HCT116 (cell line): ENCODE measurements at regions not wholly inside any gene's neighbourhood (a gene's known extent, or its start where the extent isn't known, plus 50 kb on each side); places are given as distances from the start of the nearest gene placed in this dataset.

Experiments used
- ATAC-seq: fragments of 200-7000 bp; cut with Tn5 transposase; 2 replicates; pipeline ENCODE4 v1.9.1; 2020; ENCODE audit warnings: mild to moderate bottlenecking, moderate library complexity
- BruUV-seq: library from RNA; stranded (reverse); fragments of 400-500 nt; replicated peaks from 2 replicates; lab custom pipeline; 2021; lab: Mats Ljungman, UMichigan
- CTCF ChIA-PET: fragments of 300-600 bp; sonication (Branson Sonifier 250); formaldehyde crosslinking; loops from one replicate; lab custom pipeline; 2021; ENCODE audit warnings: antibody characterized with exemption; lab: Charles Lee
- POLR2A ChIA-PET: fragments of 300-600, 350-600 bp; sonication (Branson Sonifier 250); formaldehyde crosslinking; loops from one replicate; lab custom pipeline; 2021; ENCODE audit warnings: antibody characterized with exemption; lab: Charles Lee
- RAD21 ChIA-PET, 2 experiments: fragments of 300-600 bp; sonication (Branson Sonifier 250); formaldehyde crosslinking; loops; one replicate each; lab custom pipeline; 2023; ENCODE audit warnings: low total read pairs in 2 of 2; ENCODE audit not compliant: uncharacterized antibody in 2 of 2, unreplicated experiment in 2 of 2, low non-redundant PET in 1 of 2; lab: Charles Lee
- DNase-seq: peaks from one replicate; pipeline ENCODE4 v3.0.0-alpha.2; 2010; ENCODE audit warnings: low read depth, low spot score
- H2AFZ ChIP-seq: fragments of 200-600 bp; shearing (Covaris generic), sonication (generic); 2 replicates; pipeline ENCODE4 v1.6.1; 2017; ENCODE audit warnings: low read depth, mixed run types, mixed read lengths, antibody characterized with exemption, low read length; ENCODE audit not compliant: poor library complexity, severe bottlenecking
- H3K27ac ChIP-seq: 2 replicates; pipeline ENCODE4 v1.5.1; 2012; ENCODE audit warnings: low read depth, low read length
- H3K27me3 ChIP-seq: fragments of 200-600 bp; sonication (generic); 2 replicates; pipeline ENCODE4 v1.6.1; 2016; ENCODE audit warnings: mixed run types, low read length, mixed read lengths; ENCODE audit not compliant: insufficient read depth
- H3K36me3 ChIP-seq, 2 experiments: fragments of 200-500 bp in 1 of 2; fragments of 200-600 bp in 1 of 2; sonication (Bioruptor generic) in 1 of 2; sonication (generic) in 1 of 2; 2 replicates each; pipeline versions ENCODE4 v1.5.1 to v1.6.1; 2014 to 2016; ENCODE audit warnings: low read length in 2 of 2, inconsistent platforms in 1 of 2, mixed read lengths in 1 of 2, mixed run types in 1 of 2; ENCODE audit not compliant: insufficient read depth in 2 of 2, control insufficient read depth in 1 of 2
- H3K4me1 ChIP-seq, 2 experiments: fragments of 200-600 bp in 1 of 2; sonication (generic) in 1 of 2; 2 replicates each; pipeline versions ENCODE4 v1.5.1 to v1.6.1; 2012 to 2017; ENCODE audit warnings: low read length in 2 of 2, inconsistent platforms in 1 of 2, mild to moderate bottlenecking in 1 of 2, mixed read lengths in 1 of 2, mixed run types in 1 of 2, moderate library complexity in 1 of 2; ENCODE audit not compliant: insufficient read depth in 2 of 2, control insufficient read depth in 1 of 2
- H3K4me2 ChIP-seq: fragments of 200-600 bp; sonication (generic); 2 replicates; pipeline ENCODE4 v1.6.1; 2017; ENCODE audit warnings: mixed run types, low read length, mixed read lengths
- H3K4me3 ChIP-seq, 2 experiments: fragments of 200-600 bp in 1 of 2; sonication (generic) in 1 of 2; replicated peaks in 1 of 2; 2 replicates each; pipeline ENCODE4 v1.5.1; 2011 to 2016; ENCODE audit warnings: low read length in 2 of 2, control low read depth in 1 of 2, low read depth in 1 of 2, mild to moderate bottlenecking in 1 of 2, mixed read lengths in 1 of 2, mixed run types in 1 of 2
- H3K79me2 ChIP-seq: fragments of 200-600 bp; sonication (generic); 2 replicates; pipeline ENCODE4 v1.6.1; 2017; ENCODE audit warnings: mild to moderate bottlenecking, mixed run types, low read length, moderate library complexity, mixed read lengths; ENCODE audit not compliant: insufficient read depth
- H3K9ac ChIP-seq: fragments of 200-600 bp; sonication (generic); 2 replicates; pipeline ENCODE4 v1.6.1; 2016; ENCODE audit warnings: low read length, mixed read lengths
- H3K9me2 ChIP-seq: fragments of 200-600 bp; sonication (generic), shearing (Covaris generic); 2 replicates; pipeline ENCODE4 v1.6.1; 2017; ENCODE audit warnings: mixed run types, mild to moderate bottlenecking, moderate library complexity; ENCODE audit not compliant: insufficient read depth
- H3K9me3 ChIP-seq, 2 experiments: fragments of 200-500 bp in 1 of 2; fragments of 200-600 bp in 1 of 2; sonication (Bioruptor generic) in 1 of 2; sonication (generic) in 1 of 2; 2 replicates each; pipeline ENCODE4 v1.6.1; 2014 to 2017; ENCODE audit warnings: low read length in 2 of 2, mixed read lengths in 2 of 2, inconsistent platforms in 1 of 2, low read depth in 1 of 2, mild to moderate bottlenecking in 1 of 2, mixed run types in 1 of 2, moderate library complexity in 1 of 2; ENCODE audit not compliant: control insufficient read depth in 1 of 2, insufficient read depth in 1 of 2
- H4K20me1 ChIP-seq: fragments of 200-600 bp; sonication (generic), shearing (Covaris generic); 2 replicates; pipeline ENCODE4 v1.6.1; 2017; ENCODE audit warnings: mixed run types, mild to moderate bottlenecking, moderate library complexity; ENCODE audit not compliant: insufficient read depth
- ATF3 ChIP-seq: IDR thresholded peaks from 2 replicates; pipeline ENCODE4 v1.6.1; 2012
- CBX3 ChIP-seq: IDR thresholded peaks from 2 replicates; pipeline ENCODE4 v1.6.1; 2012; ENCODE audit warnings: low read depth
- CEBPB ChIP-seq: IDR thresholded peaks from 2 replicates; pipeline ENCODE4 v1.6.1; 2012; ENCODE audit warnings: low read depth
- ELF1 ChIP-seq: IDR thresholded peaks from 2 replicates; pipeline ENCODE4 v1.6.1; 2012; ENCODE audit warnings: low read depth, borderline replicate concordance
- EZH2 ChIP-seq: fragments of 200-600 bp; sonication (generic); IDR thresholded peaks from 2 replicates; pipeline ENCODE4 v1.6.1; 2017; ENCODE audit warnings: antibody characterized with exemption, mixed run types
- EZH2phosphoT487 ChIP-seq: fragments of 200-600 bp; IDR thresholded peaks from 2 replicates; pipeline ENCODE4 v1.6.1; 2018; ENCODE audit warnings: antibody characterized with exemption, borderline replicate concordance
- MAX ChIP-seq: IDR thresholded peaks from 2 replicates; pipeline ENCODE4 v1.6.1; 2012
- POLR2A ChIP-seq: IDR thresholded peaks from 2 replicates; pipeline ENCODE4 v1.7.0; 2011; ENCODE audit warnings: borderline replicate concordance; ENCODE audit not compliant: insufficient read depth, insufficient read length; ENCODE audit errors: extremely low read depth
- POLR2AphosphoS5 ChIP-seq: IDR thresholded peaks from 2 replicates; pipeline ENCODE4 v1.6.1; 2011; ENCODE audit warnings: mild to moderate bottlenecking, low read depth, low read length, moderate library complexity
- RAD21 ChIP-seq: IDR thresholded peaks from 2 replicates; pipeline ENCODE4 v1.6.1; 2012; ENCODE audit warnings: low read depth, mild to moderate bottlenecking
- SIN3A ChIP-seq: IDR thresholded peaks from 2 replicates; pipeline ENCODE4 v1.6.1; 2012; ENCODE audit warnings: low read depth
- SP1 ChIP-seq: IDR thresholded peaks from 2 replicates; pipeline ENCODE4 v1.6.1; 2012; ENCODE audit warnings: low read depth
- SRF ChIP-seq: IDR thresholded peaks from 2 replicates; pipeline ENCODE4 v1.6.1; 2012; ENCODE audit warnings: low read depth
- YY1 ChIP-seq: IDR thresholded peaks from 2 replicates; pipeline ENCODE4 v1.6.1; 2011; ENCODE audit warnings: low read length, low read depth, moderate library complexity, mild to moderate bottlenecking; ENCODE audit not compliant: insufficient replicate concordance; ENCODE audit errors: extremely low read depth
- ZFX ChIP-seq: fragments of 450-650 bp; IDR thresholded peaks from 2 replicates; pipeline ENCODE4 v1.6.1; 2017
- ZNF274 ChIP-seq: fragments of 200-500 bp; sonication (Bioruptor generic); IDR thresholded peaks from 2 replicates; pipeline ENCODE4 v1.6.1; 2014; ENCODE audit warnings: mild to moderate bottlenecking, low read depth, low read length, inconsistent platforms
- intact Hi-C: fragments of 100-400 bp; cut with micrococcal nuclease; formaldehyde crosslinking; loops from 2 replicates; pipeline ENCODE4 v1.10.0; 2022
- TF ChIP-seq, protein P1 (sequence below): IDR thresholded peaks from 2 replicates; pipeline ENCODE4 v1.6.1; 2012; ENCODE audit warnings: low read depth
- TF ChIP-seq, protein P2 (sequence below), 3 experiments: fragments of 200-600 bp in 1 of 3; sonication (generic) in 1 of 3; IDR thresholded peaks in 2 of 3; conservative IDR thresholded peaks in 1 of 3; 2 replicates each; pipeline ENCODE4 v1.5.1; 2012 to 2017; ENCODE audit warnings: low read depth in 2 of 3, low read length in 2 of 3, antibody characterized with exemption in 1 of 3, borderline replicate concordance in 1 of 3, control low read depth in 1 of 3, mild to moderate bottlenecking in 1 of 3, mixed read lengths in 1 of 3, mixed run types in 1 of 3, moderate library complexity in 1 of 3; ENCODE audit not compliant: insufficient read depth in 1 of 3

DNA sequence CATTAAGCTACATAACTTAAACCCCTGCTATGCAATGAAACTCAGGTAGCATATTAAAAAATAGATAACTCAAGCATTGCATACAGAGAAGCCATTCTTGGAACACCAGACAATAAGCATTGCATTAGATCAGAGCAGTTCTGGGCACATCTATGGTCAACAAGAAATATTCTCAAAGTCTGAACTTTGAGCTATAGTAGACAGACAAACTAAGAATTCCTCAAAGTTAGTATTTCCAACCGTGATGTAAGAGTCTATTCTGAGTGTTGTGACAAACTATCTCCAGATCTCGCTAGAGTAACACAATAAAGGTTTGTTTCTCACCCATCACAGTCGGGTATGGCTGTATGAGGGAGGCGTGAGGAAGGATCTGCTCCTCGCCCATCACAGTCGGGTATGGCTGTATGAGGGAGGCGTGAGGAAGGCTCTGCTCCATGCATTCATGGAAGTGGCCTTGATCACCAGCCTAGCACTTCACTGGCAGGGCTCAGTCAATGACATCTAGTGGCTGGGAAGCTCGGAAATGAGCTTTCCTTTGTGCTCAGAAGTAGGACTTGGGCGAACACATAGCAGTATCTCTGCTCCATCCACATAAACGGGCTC lies 61.6 kb upstream of the ANKRD1 start:
- no peak overlapping the region for H3K27ac ChIP-seq
- no peak for DNase-seq
- CTCF ChIA-PET, result no interaction called here
- H2AFZ ChIP-seq, result no peak overlapping the region
- RAD21 ChIA-PET, result no interaction called here
- POLR2A ChIA-PET, result no interaction called here
- no peak overlapping the region for H3K4me2 ChIP-seq
- H3K36me3 ChIP-seq, result no peaks in the 10 kb centered on the region
- H3K4me1 ChIP-seq, result no peaks in the 10 kb centered on the region
- no peak for ATAC-seq
- H3K4me3 ChIP-seq, result no peak overlapping the region
- no peaks in the 10 kb centered on the region for H4K20me1 ChIP-seq
- no peak for TF ChIP-seq ZNF274
- TF ChIP-seq, protein P1, sequence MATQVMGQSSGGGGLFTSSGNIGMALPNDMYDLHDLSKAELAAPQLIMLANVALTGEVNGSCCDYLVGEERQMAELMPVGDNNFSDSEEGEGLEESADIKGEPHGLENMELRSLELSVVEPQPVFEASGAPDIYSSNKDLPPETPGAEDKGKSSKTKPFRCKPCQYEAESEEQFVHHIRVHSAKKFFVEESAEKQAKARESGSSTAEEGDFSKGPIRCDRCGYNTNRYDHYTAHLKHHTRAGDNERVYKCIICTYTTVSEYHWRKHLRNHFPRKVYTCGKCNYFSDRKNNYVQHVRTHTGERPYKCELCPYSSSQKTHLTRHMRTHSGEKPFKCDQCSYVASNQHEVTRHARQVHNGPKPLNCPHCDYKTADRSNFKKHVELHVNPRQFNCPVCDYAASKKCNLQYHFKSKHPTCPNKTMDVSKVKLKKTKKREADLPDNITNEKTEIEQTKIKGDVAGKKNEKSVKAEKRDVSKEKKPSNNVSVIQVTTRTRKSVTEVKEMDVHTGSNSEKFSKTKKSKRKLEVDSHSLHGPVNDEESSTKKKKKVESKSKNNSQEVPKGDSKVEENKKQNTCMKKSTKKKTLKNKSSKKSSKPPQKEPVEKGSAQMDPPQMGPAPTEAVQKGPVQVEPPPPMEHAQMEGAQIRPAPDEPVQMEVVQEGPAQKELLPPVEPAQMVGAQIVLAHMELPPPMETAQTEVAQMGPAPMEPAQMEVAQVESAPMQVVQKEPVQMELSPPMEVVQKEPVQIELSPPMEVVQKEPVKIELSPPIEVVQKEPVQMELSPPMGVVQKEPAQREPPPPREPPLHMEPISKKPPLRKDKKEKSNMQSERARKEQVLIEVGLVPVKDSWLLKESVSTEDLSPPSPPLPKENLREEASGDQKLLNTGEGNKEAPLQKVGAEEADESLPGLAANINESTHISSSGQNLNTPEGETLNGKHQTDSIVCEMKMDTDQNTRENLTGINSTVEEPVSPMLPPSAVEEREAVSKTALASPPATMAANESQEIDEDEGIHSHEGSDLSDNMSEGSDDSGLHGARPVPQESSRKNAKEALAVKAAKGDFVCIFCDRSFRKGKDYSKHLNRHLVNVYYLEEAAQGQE, result no peak
- no peak for TF ChIP-seq MAX
- no peak for TF ChIP-seq EZH2phosphoT487
- TF ChIP-seq POLR2A, result no peak
- TF ChIP-seq EZH2, result no peak
- no peak for TF ChIP-seq CBX3
- no peak for TF ChIP-seq SRF
- no peak for TF ChIP-seq ELF1
- no peak for TF ChIP-seq SIN3A
- TF ChIP-seq ATF3, result no peak
- no peak for TF ChIP-seq POLR2AphosphoS5
- TF ChIP-seq ZFX, result no peak
- TF ChIP-seq, protein P2, sequence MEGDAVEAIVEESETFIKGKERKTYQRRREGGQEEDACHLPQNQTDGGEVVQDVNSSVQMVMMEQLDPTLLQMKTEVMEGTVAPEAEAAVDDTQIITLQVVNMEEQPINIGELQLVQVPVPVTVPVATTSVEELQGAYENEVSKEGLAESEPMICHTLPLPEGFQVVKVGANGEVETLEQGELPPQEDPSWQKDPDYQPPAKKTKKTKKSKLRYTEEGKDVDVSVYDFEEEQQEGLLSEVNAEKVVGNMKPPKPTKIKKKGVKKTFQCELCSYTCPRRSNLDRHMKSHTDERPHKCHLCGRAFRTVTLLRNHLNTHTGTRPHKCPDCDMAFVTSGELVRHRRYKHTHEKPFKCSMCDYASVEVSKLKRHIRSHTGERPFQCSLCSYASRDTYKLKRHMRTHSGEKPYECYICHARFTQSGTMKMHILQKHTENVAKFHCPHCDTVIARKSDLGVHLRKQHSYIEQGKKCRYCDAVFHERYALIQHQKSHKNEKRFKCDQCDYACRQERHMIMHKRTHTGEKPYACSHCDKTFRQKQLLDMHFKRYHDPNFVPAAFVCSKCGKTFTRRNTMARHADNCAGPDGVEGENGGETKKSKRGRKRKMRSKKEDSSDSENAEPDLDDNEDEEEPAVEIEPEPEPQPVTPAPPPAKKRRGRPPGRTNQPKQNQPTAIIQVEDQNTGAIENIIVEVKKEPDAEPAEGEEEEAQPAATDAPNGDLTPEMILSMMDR (IDR thresholded peaks at IDR 0.05 in 2 of 3, conservative IDR thresholded peaks at IDR 0.05 in 1 of 3; ENCODE audit: borderline replicate concordance in 1 of 3, insufficient read depth in 1 of 3, low read depth in 2 of 3, low read length in 2 of 3), result no peak
- TF ChIP-seq RAD21, result no peak
- TF ChIP-seq CEBPB, result no peak
- no peak for TF ChIP-seq YY1
- no peak for TF ChIP-seq SP1
- H3K27me3 ChIP-seq, result no peaks in the 10 kb centered on the region
- no peaks in the 10 kb centered on the region for H3K79me2 ChIP-seq
- intact Hi-C loops, result no loop called here
- no peak overlapping the region for H3K9ac ChIP-seq
- BruUV-seq, result no TSS peak
- H3K9me2 ChIP-seq, result 0 out of 2 replicates have a peak, but pooled peaks cover 1% of the 10 kb centered on the region
- H3K9me3 ChIP-seq, result no peaks in the 10 kb centered on the region
